ENCODE measurements at regions not wholly inside any gene's neighbourhood (a gene's known extent, or its start where the extent isn't known, plus 50 kb on each side); places are given as distances from the start of the nearest gene placed in this dataset.

DNA sequence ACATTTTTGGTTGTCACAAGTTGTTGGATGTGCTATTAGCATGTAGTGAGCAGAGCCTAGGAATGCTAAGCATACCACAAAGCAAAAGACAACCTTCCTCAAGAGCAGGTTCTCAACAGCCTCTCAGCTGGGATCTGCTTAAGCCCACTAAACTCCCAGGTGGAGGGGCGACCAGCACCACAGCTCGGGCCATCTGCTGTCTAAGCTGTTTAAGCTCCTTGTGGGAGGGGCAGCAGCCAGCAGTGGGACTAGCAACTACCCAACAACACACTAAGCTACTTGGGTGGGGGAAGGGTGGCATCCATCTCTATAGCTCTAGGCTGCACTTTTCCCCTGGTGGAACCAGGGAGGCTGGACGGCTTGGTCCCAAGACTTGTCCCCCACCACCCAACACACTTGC is 1052.7 kb upstream of the ARRDC3 start:
- no peak for TF ChIP-seq EP300 (IDR thresholded peaks at IDR 0.05)
- TF ChIP-seq POLR2A (IDR thresholded peaks at IDR 0.05) = no peak
- no peak for TF ChIP-seq POLR2AphosphoS5 (IDR thresholded peaks at IDR 0.05)
- TF ChIP-seq, protein P1, sequence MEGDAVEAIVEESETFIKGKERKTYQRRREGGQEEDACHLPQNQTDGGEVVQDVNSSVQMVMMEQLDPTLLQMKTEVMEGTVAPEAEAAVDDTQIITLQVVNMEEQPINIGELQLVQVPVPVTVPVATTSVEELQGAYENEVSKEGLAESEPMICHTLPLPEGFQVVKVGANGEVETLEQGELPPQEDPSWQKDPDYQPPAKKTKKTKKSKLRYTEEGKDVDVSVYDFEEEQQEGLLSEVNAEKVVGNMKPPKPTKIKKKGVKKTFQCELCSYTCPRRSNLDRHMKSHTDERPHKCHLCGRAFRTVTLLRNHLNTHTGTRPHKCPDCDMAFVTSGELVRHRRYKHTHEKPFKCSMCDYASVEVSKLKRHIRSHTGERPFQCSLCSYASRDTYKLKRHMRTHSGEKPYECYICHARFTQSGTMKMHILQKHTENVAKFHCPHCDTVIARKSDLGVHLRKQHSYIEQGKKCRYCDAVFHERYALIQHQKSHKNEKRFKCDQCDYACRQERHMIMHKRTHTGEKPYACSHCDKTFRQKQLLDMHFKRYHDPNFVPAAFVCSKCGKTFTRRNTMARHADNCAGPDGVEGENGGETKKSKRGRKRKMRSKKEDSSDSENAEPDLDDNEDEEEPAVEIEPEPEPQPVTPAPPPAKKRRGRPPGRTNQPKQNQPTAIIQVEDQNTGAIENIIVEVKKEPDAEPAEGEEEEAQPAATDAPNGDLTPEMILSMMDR (IDR thresholded peaks at IDR 0.05) = no peak
- no peaks in the 10 kb centered on the region for H3K27me3 ChIP-seq

DNA sequence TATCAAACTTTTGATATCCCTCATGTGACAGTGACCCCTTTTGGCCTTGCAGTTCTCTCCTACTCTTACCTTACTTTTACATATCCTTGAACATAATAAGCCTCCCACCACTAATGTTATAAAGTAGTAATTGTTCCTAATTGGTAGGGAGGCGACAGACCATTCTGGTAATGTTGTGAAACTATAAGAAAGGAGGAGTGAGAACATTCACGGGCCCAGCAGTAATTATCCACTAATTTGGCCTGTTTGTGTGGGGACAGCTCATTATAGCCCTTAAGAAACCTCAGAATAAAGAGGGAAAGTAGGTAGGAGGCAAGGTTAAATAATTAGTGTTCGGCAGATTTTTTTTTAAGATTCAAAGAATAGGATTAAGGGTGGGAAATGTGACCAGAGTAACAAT is 1046.5 kb upstream of the ARRDC3 start:
- H3K27me3 ChIP-seq = no peaks in the 10 kb centered on the region
- H3K9me3 ChIP-seq = no peaks in the 10 kb centered on the region
- no peak overlapping the region for H3K4me3 ChIP-seq
- no peaks in the 10 kb centered on the region for H3K4me1 ChIP-seq
- TF ChIP-seq, protein P1 (IDR thresholded peaks at IDR 0.05) = no peak
- TF ChIP-seq POLR2AphosphoS5 (IDR thresholded peaks at IDR 0.05) = no peak
- WGBS, 2 donors (ENCODE audit: low coverage in 1 of 2) = 79 to 90% methylated on average over 3 of the region's 3 CpGs
- no peak overlapping the region for H3K27ac ChIP-seq
- no peaks in the 10 kb centered on the region for H3K36me3 ChIP-seq
- no peak for ATAC-seq

More for the DNA sequence above, 1052.7 kb upstream of the ARRDC3 start:
- H3K4me3 ChIP-seq = no peak overlapping the region
- no peak for ATAC-seq
- no peak overlapping the region for H3K27ac ChIP-seq
- 40 to 83% methylated on average over 1 to 2 of the region's 3 CpGs for whole genome bisulfite sequencing, 2 donors (ENCODE audit: low coverage in 1 of 2)
- H3K9me3 ChIP-seq = peaks cover 0 to 18% (median 0%) of the 10 kb centered on the region in 3 donors
- no peaks in the 10 kb centered on the region for H3K4me1 ChIP-seq
- H3K36me3 ChIP-seq = no peaks in the 10 kb centered on the region

DNA sequence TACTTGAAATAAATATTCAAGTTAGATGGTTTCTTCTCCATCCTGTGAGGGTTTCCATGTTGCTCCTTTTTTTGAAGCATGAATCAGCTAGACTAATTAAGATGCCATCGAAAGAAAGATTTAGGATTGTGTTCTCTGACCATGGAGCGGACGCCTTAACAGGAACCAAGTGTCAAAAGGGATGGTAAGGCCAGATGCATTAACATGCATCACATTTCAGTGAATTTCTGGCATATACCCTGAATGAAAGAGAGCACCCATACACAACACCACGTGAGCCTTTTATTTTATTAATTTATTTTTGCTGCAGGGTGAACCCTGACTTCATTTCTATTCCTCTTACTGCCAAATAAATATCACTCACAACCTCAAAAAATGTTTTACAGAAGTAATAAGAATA is 1045.3 kb upstream of the ARRDC3 start:
- TF ChIP-seq, protein P1 (IDR thresholded peaks at IDR 0.05) = no peak
- TF ChIP-seq POLR2A (IDR thresholded peaks at IDR 0.05) (no peak), EP300 (IDR thresholded peaks at IDR 0.05) (no peak), POLR2AphosphoS5 (IDR thresholded peaks at IDR 0.05) (no peak)
- no peak overlapping the region for H3K4me3 ChIP-seq
- H3K27ac ChIP-seq = no peak overlapping the region
- H3K27me3 ChIP-seq = no peaks in the 10 kb centered on the region
- H3K4me1 ChIP-seq = no peaks in the 10 kb centered on the region
- H3K36me3 ChIP-seq = no peaks in the 10 kb centered on the region
- no peak for ATAC-seq
- 79 to 84% methylated on average over 4 of the region's 4 CpGs for WGBS, 2 donors (ENCODE audit: low coverage in 1 of 2)
- H3K9me3 ChIP-seq = no peaks in the 10 kb centered on the region

DNA sequence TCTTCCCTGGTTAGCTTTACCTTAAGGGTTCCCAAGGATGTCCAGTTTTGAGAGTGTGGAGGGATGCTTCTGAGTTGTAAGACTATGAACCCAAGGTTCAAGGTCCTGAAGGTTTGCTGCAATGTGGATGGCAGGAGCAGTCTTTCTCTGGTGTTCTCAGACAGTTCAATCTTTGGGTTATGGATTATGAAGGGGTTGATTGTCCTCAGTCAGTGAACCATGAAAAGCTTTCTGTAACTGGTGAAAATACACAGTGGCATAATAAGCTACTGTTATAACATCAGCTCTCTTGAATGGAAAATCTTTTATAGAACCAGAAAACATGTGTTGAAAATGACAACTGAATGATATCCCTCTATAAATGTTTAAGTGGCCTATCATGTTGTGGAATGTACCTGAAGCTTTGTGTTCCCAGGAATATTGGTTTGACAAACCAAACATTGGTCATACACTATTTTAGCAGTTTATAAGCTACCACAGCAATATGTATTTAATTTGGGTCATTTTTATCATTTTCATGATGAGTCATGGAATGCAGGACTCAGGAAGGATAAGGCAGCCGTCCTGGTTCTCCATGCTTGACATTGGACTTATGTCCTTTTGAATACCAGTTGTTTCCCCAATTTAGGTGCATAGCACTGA is 1041.8 kb upstream of the ARRDC3 start:
- no peak for ATAC-seq
- no peaks in the 10 kb centered on the region for H3K36me3 ChIP-seq
- H3K4me1 ChIP-seq = no peaks in the 10 kb centered on the region
- H3K4me3 ChIP-seq = no peak overlapping the region
- H3K27me3 ChIP-seq = no peaks in the 10 kb centered on the region
- no peaks in the 10 kb centered on the region for H3K9me3 ChIP-seq
- no peak overlapping the region for H3K27ac ChIP-seq
- no peak for TF ChIP-seq EP300 (IDR thresholded peaks at IDR 0.05)
- TF ChIP-seq, protein P1 (IDR thresholded peaks at IDR 0.05) = no peak
- no peak for TF ChIP-seq POLR2A (IDR thresholded peaks at IDR 0.05)
- TF ChIP-seq POLR2AphosphoS5 (IDR thresholded peaks at IDR 0.05) = no peak
- 44 to 70% methylated on average over 1 of the region's 1 CpG for WGBS, 2 donors (ENCODE audit: low coverage in 1 of 2)

DNA sequence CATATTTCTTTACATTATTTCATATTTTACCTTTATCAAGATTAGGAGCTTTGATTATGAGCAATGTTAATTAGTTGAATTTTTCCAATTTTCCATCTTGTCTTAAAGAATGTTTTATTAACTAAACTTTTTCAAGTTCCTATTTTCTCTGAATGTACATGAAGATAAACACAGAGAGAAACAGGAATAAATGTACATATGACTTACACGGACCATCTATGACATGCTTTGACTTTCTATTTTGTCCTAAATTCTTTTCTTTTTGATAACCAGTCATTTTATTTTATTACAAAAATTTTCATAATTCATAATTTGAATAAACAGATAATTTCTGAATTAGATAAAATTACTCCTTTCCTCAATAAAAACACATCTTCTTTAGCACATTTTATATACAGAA is 1038.8 kb upstream of the ARRDC3 start:
- no peaks in the 10 kb centered on the region for H3K27me3 ChIP-seq
- H3K9me3 ChIP-seq = no peaks in the 10 kb centered on the region
- TF ChIP-seq EP300 (IDR thresholded peaks at IDR 0.05) (no peak), POLR2AphosphoS5 (IDR thresholded peaks at IDR 0.05) (no peak), POLR2A (IDR thresholded peaks at IDR 0.05) (no peak)
- TF ChIP-seq, protein P1 (IDR thresholded peaks at IDR 0.05) = no peak
- no peak overlapping the region for H3K4me3 ChIP-seq
- ATAC-seq = no peak
- 56 to 67% methylated on average over 1 of the region's 1 CpG for WGBS, 2 donors (ENCODE audit: low coverage in 1 of 2)
- no peaks in the 10 kb centered on the region for H3K36me3 ChIP-seq
- H3K27ac ChIP-seq = no peak overlapping the region
- no peaks in the 10 kb centered on the region for H3K4me1 ChIP-seq
